ENCODE measurements at regions not wholly inside any gene's neighbourhood (a gene's known extent, or its start where the extent isn't known, plus 50 kb on each side); places are given as distances from the start of the nearest gene placed in this dataset.

GRCh38 chr4:31783311-31783710 lies 1063.1 kb downstream of the PCDH7 start (continued):
- TF ChIP-seq NRF1 (IDR thresholded peaks at IDR 0.05; ENCODE audit: low read depth, low read length) = no peak
- no peak for TF ChIP-seq MAFK (IDR thresholded peaks at IDR 0.05; ENCODE audit: low read depth, low read length)
- TF ChIP-seq USF2 (IDR thresholded peaks at IDR 0.05; ENCODE audit: low read length) = no peak
- TF ChIP-seq SP2 (IDR thresholded peaks at IDR 0.05; ENCODE audit: low read length) = no peak
- TF ChIP-seq EZH2 (IDR thresholded peaks at IDR 0.05; ENCODE audit: low read depth, low read length, severe bottlenecking) = no peak
- no peak for TF ChIP-seq POLR2A (IDR thresholded peaks at IDR 0.05; ENCODE audit: control extremely low read depth in 1 of 2, low read depth in 2 of 2, low read length in 2 of 2)
- TF ChIP-seq ATF3 (IDR thresholded peaks at IDR 0.05; ENCODE audit: insufficient read depth, low read depth, low read length) = no peak
- no peak for TF ChIP-seq GABPA (IDR thresholded peaks at IDR 0.05; ENCODE audit: borderline replicate concordance, insufficient read depth, low read length)
